ENCODE measurements at regions not wholly inside any gene's neighbourhood (a gene's known extent, or its start where the extent isn't known, plus 50 kb on each side); places are given as distances from the start of the nearest gene placed in this dataset.

GRCh38 chr5:104652271-104652861 is 1089.8 kb upstream of the NUDT12 start:
- Histone ChIP-seq H3K9me3 (ENCODE audit: insufficient read depth, low read length) (no peaks in the 10 kb centered on the region), H3K4me1 (ENCODE audit: low read length) (no peaks in the 10 kb centered on the region), H3K4me3 (ENCODE audit: low read length) (no peak overlapping the region), H3K36me3 (replicated peaks; ENCODE audit: low read depth, low read length) (no peaks in the 10 kb centered on the region), H3K79me2 (ENCODE audit: low read length) (no peaks in the 10 kb centered on the region), H3K9ac (ENCODE audit: low read length) (no peak overlapping the region), H3K27me3 (ENCODE audit: low read depth, low read length) (no peaks in the 10 kb centered on the region), H3K4me2 (ENCODE audit: low read length) (no peak overlapping the region), H4K20me1 (ENCODE audit: insufficient read depth, low read length) (no peaks in the 10 kb centered on the region), H3K27ac (ENCODE audit: low read length) (no peak overlapping the region), H2AFZ (ENCODE audit: low read depth, low read length) (no peak overlapping the region)
- no peak for TF ChIP-seq EZH2phosphoT487 (IDR thresholded peaks at IDR 0.05; ENCODE audit: low read depth)
- TF ChIP-seq, protein P1, sequence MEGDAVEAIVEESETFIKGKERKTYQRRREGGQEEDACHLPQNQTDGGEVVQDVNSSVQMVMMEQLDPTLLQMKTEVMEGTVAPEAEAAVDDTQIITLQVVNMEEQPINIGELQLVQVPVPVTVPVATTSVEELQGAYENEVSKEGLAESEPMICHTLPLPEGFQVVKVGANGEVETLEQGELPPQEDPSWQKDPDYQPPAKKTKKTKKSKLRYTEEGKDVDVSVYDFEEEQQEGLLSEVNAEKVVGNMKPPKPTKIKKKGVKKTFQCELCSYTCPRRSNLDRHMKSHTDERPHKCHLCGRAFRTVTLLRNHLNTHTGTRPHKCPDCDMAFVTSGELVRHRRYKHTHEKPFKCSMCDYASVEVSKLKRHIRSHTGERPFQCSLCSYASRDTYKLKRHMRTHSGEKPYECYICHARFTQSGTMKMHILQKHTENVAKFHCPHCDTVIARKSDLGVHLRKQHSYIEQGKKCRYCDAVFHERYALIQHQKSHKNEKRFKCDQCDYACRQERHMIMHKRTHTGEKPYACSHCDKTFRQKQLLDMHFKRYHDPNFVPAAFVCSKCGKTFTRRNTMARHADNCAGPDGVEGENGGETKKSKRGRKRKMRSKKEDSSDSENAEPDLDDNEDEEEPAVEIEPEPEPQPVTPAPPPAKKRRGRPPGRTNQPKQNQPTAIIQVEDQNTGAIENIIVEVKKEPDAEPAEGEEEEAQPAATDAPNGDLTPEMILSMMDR (IDR thresholded peaks at IDR 0.05; ENCODE audit: low read depth, low read length): no peak

DNA sequence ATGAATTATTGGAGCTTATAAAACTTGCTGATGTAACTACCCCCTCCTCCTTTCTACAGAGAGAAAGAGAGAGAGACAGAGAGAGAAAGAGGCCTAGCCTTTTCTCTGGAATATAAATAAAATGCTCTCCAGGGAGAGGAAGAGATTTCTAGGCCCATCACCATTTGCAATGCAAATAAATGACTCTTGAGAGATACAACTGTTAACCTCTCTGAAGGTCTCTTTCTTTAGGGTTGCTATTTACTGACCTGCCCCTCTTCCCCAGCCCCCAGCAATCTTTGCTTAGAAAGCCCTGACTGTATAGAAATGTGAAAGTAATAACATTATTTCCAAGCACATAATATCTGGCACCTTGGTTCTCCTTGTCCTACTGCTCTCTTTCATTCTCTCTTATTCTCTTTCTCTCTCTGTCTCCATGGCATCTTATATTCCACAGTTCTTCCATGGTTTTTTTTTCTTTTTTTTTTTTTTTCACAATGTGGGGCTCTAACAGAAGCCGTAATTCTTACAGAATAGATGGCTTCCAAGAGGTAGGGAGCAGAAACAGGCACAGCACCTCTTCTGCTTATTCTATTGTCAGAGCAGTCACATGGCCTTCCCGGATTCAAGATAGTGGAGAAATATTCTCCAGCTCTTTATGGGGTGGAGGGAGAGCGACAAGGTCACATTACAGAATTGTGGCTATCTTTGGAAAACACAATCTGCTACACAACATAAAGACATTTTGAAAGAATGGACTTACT is 1087.9 kb upstream of the NUDT12 start:
- Histone ChIP-seq H3K27ac (ENCODE audit: low read length) (no peak overlapping the region), H2AFZ (ENCODE audit: low read depth, low read length) (no peak overlapping the region), H3K4me1 (ENCODE audit: low read length) (no peaks in the 10 kb centered on the region), H3K9ac (ENCODE audit: low read length) (no peak overlapping the region), H3K36me3 (replicated peaks; ENCODE audit: low read depth, low read length) (no peaks in the 10 kb centered on the region), H3K79me2 (ENCODE audit: low read length) (no peaks in the 10 kb centered on the region), H3K4me3 (ENCODE audit: low read length) (no peak overlapping the region), H4K20me1 (ENCODE audit: insufficient read depth, low read length) (no peaks in the 10 kb centered on the region), H3K9me3 (ENCODE audit: insufficient read depth, low read length) (no peaks in the 10 kb centered on the region), H3K4me2 (ENCODE audit: low read length) (no peak overlapping the region), H3K27me3 (ENCODE audit: low read depth, low read length) (no peaks in the 10 kb centered on the region)
- TF ChIP-seq, protein P1 (IDR thresholded peaks at IDR 0.05; ENCODE audit: low read depth, low read length): no peak
- TF ChIP-seq EZH2phosphoT487 (IDR thresholded peaks at IDR 0.05; ENCODE audit: low read depth): no peak

DNA sequence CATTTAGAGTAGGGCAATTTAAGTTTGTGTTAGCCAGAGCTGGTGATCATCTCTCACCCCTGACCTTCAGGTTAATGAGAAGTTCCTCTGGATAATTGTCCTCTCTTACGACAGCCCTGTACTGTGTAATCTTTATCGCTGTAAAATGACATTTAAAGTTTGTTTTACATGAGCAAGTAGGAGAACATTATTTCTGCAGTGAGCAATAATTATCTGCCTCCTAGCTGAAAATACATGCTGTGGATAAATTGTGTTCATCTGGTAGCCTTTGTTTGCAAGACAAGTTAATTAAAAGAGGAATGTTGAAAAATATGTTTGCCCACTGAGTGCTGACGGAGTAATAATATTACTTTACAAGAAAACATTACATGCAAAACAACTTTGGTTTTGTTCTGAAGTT is 1083.8 kb upstream of the NUDT12 start:
- Histone ChIP-seq H3K4me2 (ENCODE audit: low read length) (no peak overlapping the region), H2AFZ (ENCODE audit: low read depth, low read length) (no peak overlapping the region), H3K79me2 (ENCODE audit: low read length) (no peaks in the 10 kb centered on the region), H3K27me3 (ENCODE audit: low read depth, low read length) (no peaks in the 10 kb centered on the region), H3K4me3 (ENCODE audit: low read length) (no peak overlapping the region), H3K9ac (ENCODE audit: low read length) (no peak overlapping the region), H3K36me3 (replicated peaks; ENCODE audit: low read depth, low read length) (no peaks in the 10 kb centered on the region), H4K20me1 (ENCODE audit: insufficient read depth, low read length) (no peaks in the 10 kb centered on the region), H3K9me3 (ENCODE audit: insufficient read depth, low read length) (no peaks in the 10 kb centered on the region), H3K27ac (ENCODE audit: low read length) (no peak overlapping the region), H3K4me1 (ENCODE audit: low read length) (no peaks in the 10 kb centered on the region)
- TF ChIP-seq EZH2phosphoT487 (IDR thresholded peaks at IDR 0.05; ENCODE audit: low read depth): no peak
- TF ChIP-seq, protein P1 (IDR thresholded peaks at IDR 0.05; ENCODE audit: low read depth, low read length): no peak

- Histone ChIP-seq H3K79me2 (ENCODE audit: low read length) (no peaks in the 10 kb centered on the region), H3K4me1 (ENCODE audit: low read length) (no peaks in the 10 kb centered on the region), H3K9ac (ENCODE audit: low read length) (no peak overlapping the region), H3K9me3 (ENCODE audit: insufficient read depth, low read length) (no peaks in the 10 kb centered on the region), H3K27me3 (ENCODE audit: low read depth, low read length) (no peaks in the 10 kb centered on the region), H4K20me1 (ENCODE audit: insufficient read depth, low read length) (no peaks in the 10 kb centered on the region), H3K4me2 (ENCODE audit: low read length) (no peak overlapping the region), H3K27ac (ENCODE audit: low read length) (no peak overlapping the region), H3K4me3 (ENCODE audit: low read length) (no peak overlapping the region), H3K36me3 (replicated peaks; ENCODE audit: low read depth, low read length) (no peaks in the 10 kb centered on the region), H2AFZ (ENCODE audit: low read depth, low read length) (no peak overlapping the region)
- TF ChIP-seq EZH2phosphoT487 (IDR thresholded peaks at IDR 0.05; ENCODE audit: low read depth): no peak
- TF ChIP-seq, protein P1 (IDR thresholded peaks at IDR 0.05; ENCODE audit: low read depth, low read length): no peak
These were observed 1080.7 kb upstream of the NUDT12 start for GRCh38 chr5:104643320-104643719.
